HG03064 (cell line): ENCODE measurements at regions not wholly inside any gene's neighbourhood (a gene's known extent, or its start where the extent isn't known, plus 50 kb on each side); places are given as distances from the start of the nearest gene placed in this dataset.
A peak's percentile ranks its signal among the peaks of the same experiment; 100 is the strongest.

Experiments used
- ATAC-seq: cut with Tn5 transposase; IDR thresholded peaks from one replicate; pipeline ENCODE4 v1.9.1; 2021; ENCODE audit warnings: low read depth; ENCODE audit not compliant: unreplicated experiment

DNA sequence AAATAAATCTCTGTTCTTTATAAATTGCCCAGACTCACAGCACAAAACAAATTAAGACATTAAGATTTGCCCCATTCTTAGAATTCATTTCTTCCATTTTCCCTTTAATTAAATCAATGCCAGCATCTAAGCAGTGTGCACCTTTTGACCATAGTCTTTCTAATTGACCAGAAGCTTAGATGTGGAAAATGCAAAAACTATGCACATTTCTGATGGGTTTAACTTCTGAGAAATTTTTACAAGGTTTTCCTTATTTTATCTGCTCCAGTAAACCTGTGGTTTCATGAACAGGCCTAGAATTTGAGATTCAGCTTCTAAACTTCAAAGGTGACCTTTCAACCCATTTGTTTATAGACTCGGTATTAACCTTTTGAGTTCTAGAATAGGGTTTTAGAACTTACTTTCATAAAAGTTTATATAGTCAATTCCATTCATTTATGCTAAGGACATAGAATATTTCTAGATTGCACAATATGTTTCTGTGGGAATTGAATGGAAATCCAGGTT, 437.8 kb upstream of the HSF2 start:
- no peak for ATAC-seq

DNA sequence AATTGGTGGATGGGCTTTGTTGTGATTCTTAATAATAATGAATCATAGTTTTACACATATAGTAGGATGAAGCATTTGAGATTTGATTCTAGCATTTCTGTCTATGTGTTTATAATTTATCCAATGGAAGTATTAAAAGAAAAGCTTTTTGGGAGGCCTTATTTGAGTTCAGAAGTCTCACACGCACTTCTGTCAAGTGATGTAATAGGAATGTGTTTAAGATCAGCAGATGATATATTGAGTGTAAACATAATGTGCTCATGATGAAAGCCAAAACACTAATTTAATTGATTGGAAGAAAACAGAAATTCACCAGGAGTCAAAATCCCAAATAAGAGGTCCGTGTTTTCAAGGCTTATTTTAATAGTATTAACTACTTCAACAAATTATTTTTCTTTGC, 435.6 kb upstream of the HSF2 start:
- no peak for ATAC-seq

DNA sequence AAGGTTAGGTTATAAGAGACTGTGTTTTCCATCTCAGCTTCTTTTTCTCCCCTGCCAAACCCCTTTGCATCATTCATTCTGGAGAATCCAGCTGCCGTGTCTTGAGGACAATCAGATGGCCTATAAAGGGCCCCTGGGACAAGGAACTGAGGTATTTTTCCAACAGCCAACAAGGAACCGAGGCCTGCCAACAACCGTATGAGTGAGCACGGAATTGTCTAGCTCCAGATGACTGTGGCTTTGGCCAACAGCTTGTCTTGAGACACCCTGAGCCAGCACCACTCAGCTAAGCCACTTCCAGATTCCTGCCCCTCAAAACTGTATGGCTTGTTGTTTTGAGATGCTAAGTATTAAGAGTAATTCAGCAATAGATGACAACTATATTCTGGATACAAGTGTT, 433.7 kb upstream of the HSF2 start:
- no peak for ATAC-seq

DNA sequence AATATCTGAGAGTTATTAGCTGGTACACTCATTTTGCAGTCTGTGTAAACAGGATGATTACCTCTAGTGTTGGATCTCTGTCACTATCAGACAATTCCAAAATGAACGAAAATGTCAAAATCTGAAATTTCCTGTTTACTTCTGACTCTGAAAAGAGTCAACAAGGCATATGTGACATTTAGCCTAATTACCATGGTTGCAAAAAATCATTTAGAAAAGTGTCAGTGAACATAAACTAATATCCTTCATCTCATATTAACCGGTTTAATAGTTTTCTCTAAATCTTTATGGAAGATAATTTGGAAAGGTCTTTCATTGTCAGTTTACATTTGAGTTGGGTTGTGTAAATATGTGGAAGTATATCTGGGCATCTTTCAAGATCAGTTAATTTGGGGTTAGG, 431.8 kb upstream of the HSF2 start:
- no peak for ATAC-seq

DNA sequence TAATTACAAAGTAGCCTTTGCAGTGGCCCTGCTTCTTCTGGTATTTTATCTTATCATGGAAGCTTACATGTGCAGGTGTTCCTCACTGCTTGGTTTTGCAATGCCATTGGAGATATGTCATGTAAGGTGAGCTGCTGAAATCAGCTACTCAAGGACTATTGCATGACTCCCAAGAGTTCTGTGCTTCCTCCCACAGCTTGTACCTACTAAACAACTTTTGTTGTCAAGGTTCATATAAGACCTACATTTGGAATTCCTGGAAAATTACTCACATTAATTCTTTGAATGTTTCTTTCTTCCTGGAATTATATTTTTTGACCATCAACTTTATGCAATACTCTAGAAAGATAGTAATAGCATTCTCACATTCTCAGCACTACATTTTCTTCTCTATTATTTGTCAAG, 427.5 kb upstream of the HSF2 start:
- no peak for ATAC-seq

GRCh38 chr6:121984956-121985355, 414.5 kb upstream of the HSF2 start:
- no peak for ATAC-seq

GRCh38 chr6:121993362-121993761, 406.1 kb upstream of the HSF2 start:
- no peak for ATAC-seq

- no peak for ATAC-seq
Observed at GRCh38 chr6:121994919-121995318, 404.5 kb upstream of the HSF2 start.

DNA sequence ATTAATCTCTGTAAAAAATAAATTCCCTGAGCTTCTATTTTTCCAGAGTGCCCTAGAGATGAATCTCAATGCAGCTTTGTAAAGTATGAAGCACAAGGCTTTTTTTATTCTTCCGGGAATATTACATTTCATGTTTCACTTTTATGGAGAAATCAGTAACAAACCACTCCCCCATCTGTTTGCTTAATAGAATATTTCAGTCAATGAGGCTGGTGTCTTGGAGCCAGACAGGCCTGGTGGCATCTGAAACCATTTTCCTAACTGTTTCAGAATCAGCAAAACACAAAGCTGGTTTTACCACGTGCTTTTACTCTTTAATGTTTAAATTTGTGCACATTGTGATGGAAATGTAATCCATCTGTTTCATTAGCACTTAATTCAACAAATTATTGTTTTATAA, 400.8 kb upstream of the HSF2 start:
- ATAC-seq, result no peak

DNA sequence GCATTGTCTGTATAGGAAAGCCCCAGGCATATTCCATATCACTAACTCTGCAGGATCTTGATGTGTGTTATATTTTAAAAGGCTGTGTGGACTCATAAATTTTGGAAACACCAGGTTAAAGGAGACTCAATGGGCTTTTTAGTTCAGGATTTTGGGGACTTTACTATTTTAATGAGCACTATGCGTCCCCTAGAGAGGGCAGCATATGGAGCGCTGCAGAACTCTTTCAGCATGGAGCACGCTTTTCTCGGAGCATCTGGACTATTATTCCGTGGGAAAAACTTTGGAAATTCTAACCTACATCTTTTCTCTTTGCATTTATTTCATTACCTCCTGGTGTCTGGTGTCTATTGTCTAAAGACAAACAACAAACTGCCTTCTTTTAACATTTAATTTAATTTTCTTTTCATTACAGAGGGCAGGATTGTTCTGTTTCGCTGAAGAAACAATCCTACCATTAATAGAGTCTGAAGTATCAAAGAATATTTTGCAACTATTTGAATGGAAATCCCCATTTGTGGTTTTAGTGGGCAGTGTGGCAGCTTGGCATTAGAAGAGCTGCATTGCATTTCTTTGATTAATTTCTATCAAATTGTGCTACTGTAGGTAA, 399.9 kb upstream of the HSF2 start:
- ATAC-seq, result no peak

DNA sequence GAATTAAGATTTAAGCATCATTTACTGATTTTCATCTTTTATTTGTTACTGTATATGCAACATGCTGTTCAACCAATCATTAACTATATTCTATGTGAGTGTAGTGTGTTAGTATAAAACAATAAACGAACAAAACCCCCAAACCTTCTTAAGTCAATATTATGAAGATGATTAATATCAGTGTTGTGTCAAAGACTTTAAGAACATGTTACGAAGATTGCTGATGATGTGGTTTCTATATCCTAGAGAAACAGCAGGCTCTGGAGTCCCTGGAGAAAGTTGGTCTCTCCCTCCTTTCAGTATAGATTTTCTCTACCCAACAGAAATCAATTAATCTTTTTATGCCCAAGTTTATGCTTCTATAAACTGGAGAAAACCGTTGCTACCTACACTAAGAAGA, 393.8 kb upstream of the HSF2 start:
- no peak for ATAC-seq

DNA sequence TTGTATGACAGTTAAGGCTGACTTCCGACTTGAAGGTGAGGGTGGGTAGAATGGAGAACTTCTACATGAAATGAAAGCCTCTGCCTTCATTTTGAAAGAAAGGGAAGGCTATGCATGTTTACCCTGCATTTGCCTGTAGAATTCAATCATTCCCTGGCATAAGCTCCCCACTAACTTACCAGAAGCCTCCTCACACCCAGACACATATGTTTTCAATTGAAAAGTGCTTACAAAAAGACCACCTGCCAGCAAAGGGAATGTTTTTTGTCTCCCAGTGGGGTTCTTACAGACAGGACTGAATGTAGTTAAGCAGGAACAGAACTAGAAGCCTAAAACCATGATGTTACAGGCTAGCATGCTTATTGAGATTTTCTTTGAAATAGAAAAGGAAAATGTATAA, 392.1 kb upstream of the HSF2 start:
- ATAC-seq, result no peak

- ATAC-seq, result no peak
Observed at GRCh38 chr6:122008101-122008999, 391.1 kb upstream of the HSF2 start.

GRCh38 chr6:122009000-122009350, 390.5 kb upstream of the HSF2 start:
- no peak for ATAC-seq

GRCh38 chr6:122012578-122012977, 386.9 kb upstream of the HSF2 start:
- no peak for ATAC-seq

GRCh38 chr6:122014961-122015360, 384.5 kb upstream of the HSF2 start:
- ATAC-seq, result no peak

DNA sequence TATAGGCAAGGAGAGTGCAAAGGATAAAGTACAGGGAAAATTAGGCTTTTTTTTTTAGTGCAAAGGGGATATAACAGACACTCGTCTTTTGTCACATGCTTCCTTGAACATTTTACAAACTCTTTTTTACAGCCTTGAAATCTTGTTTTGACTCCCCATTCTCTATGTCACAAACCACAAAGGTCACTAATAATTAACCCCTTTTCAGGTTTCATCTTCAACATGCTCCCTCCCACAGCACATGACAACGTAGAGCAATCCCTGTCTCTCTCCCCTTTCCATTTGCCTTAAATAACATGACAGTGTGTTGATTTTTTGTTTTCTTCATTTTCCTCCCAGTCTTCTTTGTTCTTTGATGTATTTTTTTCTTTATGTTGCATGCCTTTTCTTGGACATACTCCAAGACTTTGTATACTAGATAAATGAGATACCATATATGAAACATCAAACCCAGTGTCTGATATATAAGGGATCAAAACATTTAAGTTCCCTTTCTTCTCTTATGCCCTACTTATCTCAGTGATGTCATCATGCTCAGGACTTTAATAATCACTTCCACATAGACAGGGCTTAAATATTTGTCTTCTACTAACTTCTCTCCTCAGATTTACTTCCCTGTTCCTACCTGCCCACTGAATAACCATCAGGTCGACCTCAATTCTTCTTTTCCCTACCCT, 378.7 kb upstream of the HSF2 start:
- ATAC-seq, result peak; percentile 96

DNA sequence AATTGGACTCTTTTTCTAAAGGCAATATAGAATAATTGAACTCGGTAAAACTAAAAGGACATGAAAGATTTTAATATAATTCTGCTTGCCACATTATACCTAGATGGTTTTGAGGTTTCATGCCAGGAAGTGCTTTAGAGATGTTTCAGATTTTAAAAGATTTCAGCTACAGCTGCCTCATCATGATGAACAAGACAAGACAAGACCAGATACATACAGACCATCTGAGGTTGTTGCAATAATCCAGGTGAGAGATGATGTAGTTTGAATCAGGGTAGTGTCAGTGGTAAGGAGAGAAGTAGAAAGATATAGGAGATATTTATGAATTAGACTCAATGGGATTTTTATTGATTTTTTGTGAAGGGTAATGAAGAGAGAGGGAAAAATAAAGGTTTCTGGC, 374.3 kb upstream of the HSF2 start:
- ATAC-seq, result no peak

DNA sequence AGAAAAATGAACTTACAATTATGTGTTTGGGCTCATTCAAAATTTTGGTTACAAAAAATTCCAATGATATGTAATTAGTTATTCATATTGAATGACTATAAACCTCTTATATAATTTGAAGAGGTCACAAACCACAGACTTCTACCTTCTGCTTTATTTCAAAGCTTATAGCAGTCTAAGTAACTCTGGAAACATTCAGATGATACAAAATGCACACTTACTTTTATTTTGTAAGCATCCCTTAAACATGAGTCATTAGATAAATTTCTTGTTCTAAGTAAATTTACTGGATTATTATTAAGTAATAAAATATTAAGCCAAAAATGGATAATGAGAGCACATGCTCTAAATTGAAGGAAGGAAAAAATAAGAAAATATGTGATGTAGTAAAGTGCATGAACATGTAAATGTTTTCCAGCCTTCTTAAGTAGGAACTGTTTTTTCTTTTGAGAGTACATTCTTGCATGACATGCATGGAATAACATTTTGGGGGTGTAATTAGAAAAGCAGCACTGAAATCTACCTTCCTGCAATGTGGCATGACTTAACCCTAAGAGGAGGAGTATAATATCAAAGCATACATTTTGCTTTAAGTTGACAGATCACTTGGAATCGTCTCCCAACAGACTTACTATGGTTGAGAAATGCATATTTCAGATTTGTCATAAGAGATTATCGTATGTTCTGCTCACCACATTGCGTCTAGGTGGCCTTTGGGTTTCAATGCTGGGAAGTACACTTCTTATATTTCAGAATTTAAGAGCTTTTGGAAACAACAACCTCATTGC, 372.7 kb upstream of the HSF2 start:
- no peak for ATAC-seq

DNA sequence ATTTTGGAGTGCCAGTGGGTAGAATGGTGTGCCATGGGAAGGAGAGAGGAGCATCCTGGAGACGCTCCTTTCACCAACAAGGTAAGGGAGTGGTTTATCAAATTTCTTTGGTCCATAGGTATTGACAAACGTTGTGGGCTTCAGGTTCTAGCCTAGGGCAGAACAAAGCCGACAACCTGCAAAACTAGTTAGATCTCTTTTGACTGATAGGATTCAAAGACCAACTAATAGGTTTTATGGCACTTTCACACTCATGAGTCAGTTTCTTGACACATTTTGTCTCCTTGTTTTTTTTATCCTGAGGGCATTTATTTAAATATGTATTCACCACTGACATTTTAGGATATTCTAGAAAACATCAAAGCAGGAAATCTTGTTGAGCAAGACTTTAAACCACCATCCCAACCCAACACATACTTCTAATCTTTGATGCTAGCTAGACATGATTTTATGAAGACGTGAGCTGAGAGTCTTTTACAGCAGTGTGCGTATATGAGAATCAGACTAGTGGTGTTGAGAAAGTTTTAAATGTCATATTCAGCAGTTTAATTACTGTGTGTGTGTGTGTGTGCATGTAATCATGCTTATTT, 370.4 kb upstream of the HSF2 start:
- no peak for ATAC-seq
